GM19025 (cell line): ENCODE measurements at regions not wholly inside any gene's neighbourhood (a gene's known extent, or its start where the extent isn't known, plus 50 kb on each side); places are given as distances from the start of the nearest gene placed in this dataset.
"Not testable (repeated sequence)": the region's sequence is repeated elsewhere in the genome, so short reads cannot be mapped to it uniquely, and the experiment has no call there.

Experiments
- ATAC-seq: cut with Tn5 transposase; IDR thresholded peaks from one replicate; pipeline ENCODE4 v1.9.1; 2021; ENCODE audit warnings: mild to moderate bottlenecking, low read depth, moderate library complexity; ENCODE audit not compliant: unreplicated experiment

DNA sequence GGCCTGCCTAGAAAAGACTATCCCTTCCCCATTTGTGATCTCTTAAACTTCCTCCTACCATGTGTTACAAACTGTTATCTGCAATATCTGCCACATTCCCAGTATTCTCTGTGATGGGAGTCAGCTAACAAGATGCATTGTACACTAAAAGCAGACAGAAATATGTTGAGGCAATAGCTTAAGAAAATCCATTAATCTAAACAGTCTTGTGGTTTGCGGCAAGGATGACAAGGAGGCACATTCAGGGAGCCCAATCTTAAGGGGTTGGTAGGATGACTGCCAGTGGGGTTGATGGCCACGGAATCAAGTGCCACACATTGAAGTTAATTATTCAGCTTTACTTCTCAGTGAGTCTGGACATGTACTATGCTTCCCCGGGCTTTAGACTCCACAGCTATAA lies 775.5 kb upstream of the AMELY start:
- no peak for ATAC-seq

DNA sequence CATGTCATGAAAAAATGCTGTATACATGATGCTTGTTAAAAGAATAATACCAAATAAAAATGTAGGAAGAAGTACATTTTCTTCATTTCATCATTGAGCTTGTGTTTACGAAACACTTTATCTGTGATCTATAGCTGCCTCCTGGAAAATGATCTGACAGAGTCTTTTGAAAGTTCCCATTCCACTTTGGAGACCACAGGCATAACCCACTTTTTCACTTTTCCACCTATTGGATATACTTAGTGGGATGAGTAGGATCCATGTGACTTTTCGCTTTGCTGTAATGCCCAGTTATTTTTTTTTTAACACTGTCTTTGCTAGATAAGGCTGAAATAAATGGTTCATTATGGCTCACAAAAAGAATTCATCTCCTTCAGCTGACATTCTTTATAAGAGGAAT lies 773.0 kb upstream of the AMELY start:
- no peak for ATAC-seq

- no peak for ATAC-seq
Observed at GRCh38 chrY:7682386-7682785, 770.8 kb upstream of the AMELY start.

- ATAC-seq = no peak
Observed at GRCh38 chrY:7681426-7681825, 769.9 kb upstream of the AMELY start.

DNA sequence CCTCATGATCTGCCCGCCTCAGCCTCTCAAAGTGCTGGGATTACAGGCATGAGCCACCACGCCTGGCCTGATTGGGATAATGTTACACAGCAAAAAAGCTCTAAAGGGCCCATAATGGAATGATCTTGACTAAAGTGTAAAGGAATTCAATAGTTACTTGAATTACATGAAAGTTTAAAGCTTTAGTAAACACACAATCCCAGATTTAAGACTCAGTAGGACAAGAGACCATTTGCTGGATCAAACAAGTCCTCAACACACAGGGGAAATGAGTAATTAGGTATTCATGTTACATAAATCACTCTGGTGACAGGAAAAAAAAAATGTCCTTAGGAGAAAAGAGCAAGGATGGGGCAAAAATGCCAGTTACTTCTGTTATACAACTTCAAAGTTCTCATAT lies 762.9 kb upstream of the AMELY start:
- ATAC-seq = no peak

DNA sequence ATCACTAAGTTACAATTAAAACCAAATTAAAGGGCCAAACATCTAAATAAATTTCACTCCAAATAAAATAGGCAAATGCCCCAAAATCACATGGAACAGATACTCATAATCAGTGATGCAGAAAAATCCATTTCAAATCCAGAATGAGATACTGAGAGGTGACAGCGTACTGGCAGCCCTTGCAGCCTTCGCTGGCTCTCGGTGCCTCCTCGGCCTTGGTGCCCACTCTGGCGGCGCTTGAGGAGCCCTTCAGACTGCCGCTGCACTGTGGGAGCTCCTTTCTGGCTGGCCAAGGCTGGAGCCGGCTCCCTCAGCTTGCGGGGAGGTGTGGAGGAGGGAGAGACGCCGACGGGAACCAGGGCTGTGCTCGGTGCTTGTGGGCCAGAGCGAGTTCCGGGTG lies 761.2 kb upstream of the AMELY start:
- ATAC-seq = no peak

DNA sequence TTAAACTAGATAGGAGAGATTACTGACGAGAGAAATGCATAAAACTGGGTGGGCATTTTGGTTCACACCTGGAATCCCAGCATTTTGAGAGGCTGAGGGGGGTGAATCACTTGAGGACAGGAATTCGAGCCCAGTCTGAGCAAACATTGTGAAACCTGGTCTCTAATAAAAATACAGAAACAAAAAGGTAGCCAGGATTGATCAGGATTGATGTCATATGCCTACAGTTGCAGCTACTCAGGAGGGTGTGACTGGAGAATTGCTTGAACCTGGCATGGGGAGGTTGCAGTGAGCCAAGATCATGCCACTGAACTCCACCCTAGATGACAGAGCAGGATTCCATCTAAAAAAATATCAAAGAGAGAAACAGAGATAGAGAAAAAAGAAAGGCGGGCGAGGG lies 751.7 kb upstream of the AMELY start:
- ATAC-seq = no peak

DNA sequence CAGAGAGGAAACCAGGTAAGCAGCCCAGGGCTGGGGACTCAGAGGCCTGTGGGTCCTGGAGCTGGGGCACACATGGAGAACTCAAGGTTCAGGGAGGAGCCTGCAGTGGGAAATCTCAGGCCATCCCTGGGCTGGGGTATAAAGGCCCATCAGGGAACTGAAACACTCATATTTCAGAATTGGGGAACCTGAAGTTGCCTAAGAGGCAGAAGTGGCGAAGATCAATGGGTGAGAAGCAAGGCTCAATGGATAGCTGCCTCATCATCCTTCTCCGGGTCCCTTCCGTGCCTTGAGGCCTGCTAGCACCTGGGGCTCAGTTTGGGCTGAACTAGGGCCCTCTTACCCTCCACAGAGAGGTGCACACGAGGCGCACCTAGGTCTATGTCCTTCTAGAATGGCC lies 747.5 kb upstream of the AMELY start:
- ATAC-seq = no peak

DNA sequence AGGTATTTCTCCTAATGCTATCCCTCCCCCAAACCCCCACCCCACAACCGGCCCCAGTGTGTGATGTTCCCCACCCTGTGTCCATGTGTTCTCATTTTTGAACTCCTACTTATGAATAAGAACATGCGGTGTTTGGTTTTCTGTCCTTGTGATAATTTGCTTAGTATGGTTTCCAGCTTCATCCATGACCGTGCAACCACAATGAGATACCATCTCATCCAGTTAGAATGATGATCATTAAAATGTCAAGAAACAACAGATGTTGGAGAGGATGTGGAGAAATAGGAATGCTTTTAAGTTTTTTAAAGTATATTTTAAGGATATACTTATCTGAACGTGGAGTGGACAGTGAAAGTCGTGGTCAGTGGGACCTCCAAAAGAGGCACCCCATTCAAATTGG lies 745.0 kb upstream of the AMELY start:
- no peak for ATAC-seq

GRCh38 chrY:7654985-7655384 lies 743.4 kb upstream of the AMELY start:
- ATAC-seq = no peak

DNA sequence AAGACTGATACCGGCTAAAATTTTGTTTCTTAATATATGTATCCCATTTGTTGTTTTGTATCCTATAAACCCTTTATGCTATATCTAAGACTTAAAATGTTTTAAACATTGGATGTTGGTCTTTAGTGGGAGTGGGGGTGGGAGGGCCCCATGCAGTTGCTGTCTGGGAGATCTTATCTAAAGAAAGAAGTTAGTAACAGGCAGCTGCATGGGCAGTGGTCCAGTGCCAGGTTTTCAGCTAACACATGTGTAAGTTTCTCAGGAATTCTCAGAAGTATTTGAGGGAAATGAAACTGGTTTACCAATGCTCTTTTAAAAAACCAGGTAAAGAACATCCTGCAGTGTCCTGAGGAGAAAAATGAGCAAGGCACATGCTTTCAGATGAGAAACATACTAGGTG lies 738.3 kb upstream of the AMELY start:
- ATAC-seq = not testable (repeated sequence)
